Vagina (tissue), 2 donors: ENCODE measurements at regions not wholly inside any gene's neighbourhood (a gene's known extent, or its start where the extent isn't known, plus 50 kb on each side); places are given as distances from the start of the nearest gene placed in this dataset.

Experiments
- DNase-seq, 2 donors: peaks; one replicate each; pipeline ENCODE4 v3.0.0-alpha.2; 2017; ENCODE audit errors: extremely low spot score in 2 of 2
- H3K27ac ChIP-seq: fragments of 200-600 bp; sonication (generic); one replicate; pipeline ENCODE4 v1.5.1; 2019
- H3K27me3 ChIP-seq: fragments of 200-600 bp; sonication (generic); one replicate; pipeline ENCODE4 v1.5.1; 2019
- H3K36me3 ChIP-seq, 2 donors: fragments of 200-600 bp; sonication (generic); one replicate each; pipeline ENCODE4 v1.5.1; 2017 to 2019
- H3K4me1 ChIP-seq: fragments of 200-600 bp; sonication (generic); one replicate; pipeline ENCODE4 v1.5.1; 2019
- H3K4me3 ChIP-seq, 2 donors: fragments of 200-600 bp; sonication (generic); 1 replicate in 1 of 2; 2 replicates in 1 of 2; pipeline ENCODE4 v1.5.1; 2016 to 2019
- H3K9me3 ChIP-seq: fragments of 200-600 bp; sonication (generic); one replicate; pipeline ENCODE4 v1.5.1; 2019
- CTCF ChIP-seq, 3 experiments: fragments of 450-650 bp in 2 of 3; fragments of 200-600 bp in 1 of 3; sonication (generic) in 1 of 3; IDR thresholded peaks; one replicate each; pipeline ENCODE4 v1.5.1; 2017 to 2019; ENCODE audit warnings: antibody characterized with exemption in 3 of 3, mild to moderate bottlenecking in 2 of 3, moderate library complexity in 2 of 3
- POLR2A ChIP-seq, 2 donors: fragments of 450-650 bp; IDR thresholded peaks; one replicate each; pipeline ENCODE4 v1.6.1; 2017; ENCODE audit warnings: antibody characterized with exemption in 2 of 2, mild to moderate bottlenecking in 2 of 2, moderate library complexity in 2 of 2
- POLR2AphosphoS5 ChIP-seq, 2 donors: sonication (generic); formaldehyde crosslinking; IDR thresholded peaks; one replicate each; pipeline ENCODE4 v1.9.0; 2017; ENCODE audit warnings: antibody characterized with exemption in 2 of 2, mild to moderate bottlenecking in 2 of 2, low read depth in 1 of 2; ENCODE audit not compliant: insufficient read depth in 1 of 2
- intact Hi-C: fragments of 100-400 bp; cut with DNase I; formaldehyde crosslinking; loops from one replicate; pipeline ENCODE4 v1.15.1; 2023

DNA sequence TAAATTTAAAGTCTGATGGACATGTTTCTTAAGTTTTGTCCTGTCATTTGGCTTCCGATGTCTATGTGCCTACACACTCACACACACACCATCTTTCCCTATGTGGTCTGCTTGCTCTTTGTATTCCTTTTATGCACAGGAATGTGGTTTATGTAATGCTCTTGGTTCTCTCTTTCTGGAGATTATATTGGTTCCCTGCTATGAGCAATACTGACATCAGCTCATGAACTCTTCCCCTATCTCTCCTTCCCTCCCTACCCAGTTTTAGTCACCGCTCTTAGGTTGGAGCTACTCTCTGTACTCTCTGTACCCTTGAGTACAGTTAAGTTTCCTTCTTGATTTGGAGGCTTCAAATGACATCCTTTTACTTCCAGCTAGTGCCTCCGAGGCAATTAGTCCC lies 77.9 kb upstream of the MVB12B start:
- Histone ChIP-seq H3K27me3 (no peaks in the 10 kb centered on the region), H3K4me1 (no peaks in the 10 kb centered on the region), H3K36me3 (no peaks in the 10 kb centered on the region), H3K27ac (no peak overlapping the region), H3K4me3 (no peak overlapping the region), H3K9me3 (no peaks in the 10 kb centered on the region)
- no peak for DNase-seq
- TF ChIP-seq POLR2A (IDR thresholded peaks at IDR 0.05) (no peak), CTCF (IDR thresholded peaks at IDR 0.05) (no peak), POLR2AphosphoS5 (IDR thresholded peaks at IDR 0.05; ENCODE audit: insufficient read depth in 1 of 2, low read depth in 1 of 2) (no peak)
- intact Hi-C loops: no loop called here

DNA sequence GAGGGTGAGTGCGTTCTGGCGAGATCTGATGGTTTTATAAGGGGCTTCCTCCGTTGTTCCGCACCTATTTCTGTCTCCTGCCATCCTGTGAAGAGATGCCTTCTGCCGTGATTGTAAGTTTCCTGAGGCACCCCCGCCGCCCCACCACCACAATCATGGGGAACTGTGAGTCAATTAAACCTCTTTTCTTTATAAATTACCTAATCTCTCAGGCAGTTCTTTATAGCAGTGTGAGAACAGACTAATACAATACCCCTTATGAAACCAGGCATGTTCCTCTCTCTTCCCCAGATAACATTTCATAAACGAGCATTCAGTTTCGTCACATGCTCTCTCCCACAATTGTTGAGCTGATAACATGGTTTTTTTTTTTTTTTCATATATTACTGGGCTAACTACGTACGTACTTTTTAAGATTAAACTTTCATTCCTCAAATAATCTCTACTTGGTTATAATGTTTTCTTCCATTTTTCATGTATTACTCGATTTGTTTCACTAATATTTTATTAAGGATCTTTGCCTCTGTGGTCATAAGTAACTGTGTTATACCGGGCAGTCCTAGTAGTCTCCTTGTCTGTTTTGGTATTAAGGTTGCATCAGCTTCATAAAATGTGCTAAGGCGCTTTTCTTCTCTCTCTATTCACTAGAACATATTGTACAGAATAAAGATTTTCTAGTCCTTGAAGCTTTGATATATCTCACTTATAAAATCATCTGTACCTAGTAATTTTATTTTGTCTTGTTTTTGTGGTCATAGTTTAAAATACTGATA lies 64.9 kb upstream of the MVB12B start:
- Histone ChIP-seq H3K9me3 (no peaks in the 10 kb centered on the region), H3K36me3 (no peaks in the 10 kb centered on the region), H3K27ac (no peak overlapping the region), H3K27me3 (no peaks in the 10 kb centered on the region), H3K4me1 (no peaks in the 10 kb centered on the region), H3K4me3 (no peak overlapping the region)
- intact Hi-C loops: no loop called here
- TF ChIP-seq POLR2AphosphoS5 (IDR thresholded peaks at IDR 0.05; ENCODE audit: insufficient read depth in 1 of 2, low read depth in 1 of 2): no peak
- no peak for TF ChIP-seq POLR2A (IDR thresholded peaks at IDR 0.05)
- TF ChIP-seq CTCF (IDR thresholded peaks at IDR 0.05): no peak
- no peak for DNase-seq

- H3K4me1 ChIP-seq: no peaks in the 10 kb centered on the region
- no peak overlapping the region for H3K4me3 ChIP-seq
- no peaks in the 10 kb centered on the region for H3K9me3 ChIP-seq
- no peak for DNase-seq
- H3K27ac ChIP-seq: no peak overlapping the region
- TF ChIP-seq CTCF (IDR thresholded peaks at IDR 0.05) (no peak), POLR2AphosphoS5 (IDR thresholded peaks at IDR 0.05; ENCODE audit: insufficient read depth in 1 of 2, low read depth in 1 of 2) (no peak), POLR2A (IDR thresholded peaks at IDR 0.05) (no peak)
- no peaks in the 10 kb centered on the region for H3K27me3 ChIP-seq
- intact Hi-C loops: no loop called here
- no peaks in the 10 kb centered on the region for H3K36me3 ChIP-seq
These were observed 63.9 kb upstream of the MVB12B start for GRCh38 chr9:126262738-126263137.

GRCh38 chr9:126270556-126270955 lies 56.1 kb upstream of the MVB12B start:
- Histone ChIP-seq H3K27me3 (no peaks in the 10 kb centered on the region), H3K27ac (no peak overlapping the region), H3K4me3 (no peak overlapping the region), H3K9me3 (no peaks in the 10 kb centered on the region), H3K4me1 (no peaks in the 10 kb centered on the region), H3K36me3 (no peaks in the 10 kb centered on the region)
- intact Hi-C loops: no loop called here
- no peak for DNase-seq
- TF ChIP-seq POLR2AphosphoS5 (IDR thresholded peaks at IDR 0.05; ENCODE audit: insufficient read depth in 1 of 2, low read depth in 1 of 2) (no peak), CTCF (IDR thresholded peaks at IDR 0.05) (no peak), POLR2A (IDR thresholded peaks at IDR 0.05) (no peak)

- Histone ChIP-seq H3K4me1 (no peaks in the 10 kb centered on the region), H3K27ac (no peak overlapping the region), H3K4me3 (no peak overlapping the region), H3K9me3 (no peaks in the 10 kb centered on the region), H3K36me3 (no peaks in the 10 kb centered on the region), H3K27me3 (no peaks in the 10 kb centered on the region)
- intact Hi-C loops: no loop called here
- TF ChIP-seq POLR2A (IDR thresholded peaks at IDR 0.05) (no peak), CTCF (IDR thresholded peaks at IDR 0.05) (no peak), POLR2AphosphoS5 (IDR thresholded peaks at IDR 0.05; ENCODE audit: insufficient read depth in 1 of 2, low read depth in 1 of 2) (no peak)
- no peak for DNase-seq
These were observed 51.1 kb upstream of the MVB12B start for GRCh38 chr9:126275386-126276001.
